ENCODE measurements at regions not wholly inside any gene's neighbourhood (a gene's known extent, or its start where the extent isn't known, plus 50 kb on each side); places are given as distances from the start of the nearest gene placed in this dataset.
A peak's percentile ranks its signal among the peaks of the same experiment; 100 is the strongest.
"Not testable (repeated sequence)": the region's sequence is repeated elsewhere in the genome, so short reads cannot be mapped to it uniquely, and the experiment has no call there.

- Mint-ChIP-seq H3K36me3 (no peaks in the 10 kb centered on the region), H3K9me3 (no peaks in the 10 kb centered on the region), H3K4me3 (no peak overlapping the region), H3K27ac (no peak overlapping the region), H3K4me1 (no peaks in the 10 kb centered on the region), H3K27me3 (no peaks in the 10 kb centered on the region)
- ATAC-seq = no peak
These were observed 224.0 kb upstream of the CBLB start for GRCh38 chr3:106092792-106093191.

- Mint-ChIP-seq H3K27me3 (no peaks in the 10 kb centered on the region), H3K4me3 (no peak overlapping the region), H3K36me3 (no peaks in the 10 kb centered on the region), H3K4me1 (no peaks in the 10 kb centered on the region), H3K9me3 (no peaks in the 10 kb centered on the region), H3K27ac (no peak overlapping the region)
- ATAC-seq = no peak
These were observed 224.8 kb upstream of the CBLB start for GRCh38 chr3:106093616-106094015.

- Mint-ChIP-seq H3K4me3 (no peak overlapping the region), H3K9me3 (peaks cover 11% of the 10 kb centered on the region), H3K36me3 (peaks cover 18% of the 10 kb centered on the region), H3K27ac (no peak overlapping the region), H3K27me3 (no peaks in the 10 kb centered on the region), H3K4me1 (no peaks in the 10 kb centered on the region)
- ATAC-seq = no peak
These were observed 229.1 kb upstream of the CBLB start for GRCh38 chr3:106097817-106098435.

GRCh38 chr3:106103383-106103782 is 234.6 kb upstream of the CBLB start:
- Mint-ChIP-seq H3K36me3 (peaks cover 18% of the 10 kb centered on the region), H3K4me3 (no peak overlapping the region), H3K27ac (no peak overlapping the region), H3K4me1 (no peaks in the 10 kb centered on the region), H3K27me3 (no peaks in the 10 kb centered on the region), H3K9me3 (peaks cover 11% of the 10 kb centered on the region)
- ATAC-seq = no peak

GRCh38 chr3:106104078-106104477 is 235.3 kb upstream of the CBLB start:
- Mint-ChIP-seq H3K27me3 (no peaks in the 10 kb centered on the region), H3K9me3 (peaks cover 11% of the 10 kb centered on the region), H3K27ac (no peak overlapping the region), H3K36me3 (peaks cover 18% of the 10 kb centered on the region), H3K4me1 (no peaks in the 10 kb centered on the region), H3K4me3 (no peak overlapping the region)
- ATAC-seq = no peak

GRCh38 chr3:106108925-106109324 is 240.1 kb upstream of the CBLB start:
- no peaks in the 10 kb centered on the region for H3K9me3 Mint-ChIP-seq
- H3K36me3 Mint-ChIP-seq = no peaks in the 10 kb centered on the region
- H3K4me1 Mint-ChIP-seq = no peaks in the 10 kb centered on the region
- H3K4me3 Mint-ChIP-seq = no peak overlapping the region
- no peaks in the 10 kb centered on the region for H3K27me3 Mint-ChIP-seq
- H3K27ac Mint-ChIP-seq = no peak overlapping the region
- no peak for ATAC-seq

- not testable (repeated sequence) for H3K4me1 Mint-ChIP-seq, H3K9me3 Mint-ChIP-seq, H3K36me3 Mint-ChIP-seq, H3K4me3 Mint-ChIP-seq, H3K27me3 Mint-ChIP-seq, ATAC-seq, H3K27ac Mint-ChIP-seq
These were observed 243.7 kb upstream of the CBLB start for GRCh38 chr3:106112561-106112960.

- no peaks in the 10 kb centered on the region for H3K9me3 Mint-ChIP-seq
- H3K27me3 Mint-ChIP-seq = no peaks in the 10 kb centered on the region
- no peak overlapping the region for H3K4me3 Mint-ChIP-seq
- H3K27ac Mint-ChIP-seq = no peak overlapping the region
- H3K36me3 Mint-ChIP-seq = no peaks in the 10 kb centered on the region
- H3K4me1 Mint-ChIP-seq = no peaks in the 10 kb centered on the region
- ATAC-seq = no peak
These were observed 244.9 kb upstream of the CBLB start for GRCh38 chr3:106113747-106114146.

GRCh38 chr3:106114220-106114619 is 245.4 kb upstream of the CBLB start:
- Mint-ChIP-seq H3K27ac (no peak overlapping the region), H3K4me1 (peaks cover 4% of the 10 kb centered on the region)

GRCh38 chr3:106114848-106115247 is 246.0 kb upstream of the CBLB start:
- Mint-ChIP-seq H3K27me3 (no peaks in the 10 kb centered on the region), H3K9me3 (no peaks in the 10 kb centered on the region), H3K4me3 (no peak overlapping the region), H3K27ac (no peak overlapping the region), H3K4me1 (peaks cover 10% of the 10 kb centered on the region), H3K36me3 (no peaks in the 10 kb centered on the region)
- ATAC-seq = no peak

More at GRCh38 chr3:106114220-106114619, 245.4 kb upstream of the CBLB start:
- H3K9me3 Mint-ChIP-seq = no peaks in the 10 kb centered on the region
- H3K36me3 Mint-ChIP-seq = no peaks in the 10 kb centered on the region
- ATAC-seq = no peak
- H3K27me3 Mint-ChIP-seq = no peaks in the 10 kb centered on the region
- H3K4me3 Mint-ChIP-seq = no peak overlapping the region

GRCh38 chr3:106115557-106115956 is 246.7 kb upstream of the CBLB start:
- no peak for ATAC-seq
- Mint-ChIP-seq H3K4me1 (peaks cover 17% of the 10 kb centered on the region), H3K9me3 (no peaks in the 10 kb centered on the region), H3K4me3 (no peak overlapping the region), H3K27me3 (no peaks in the 10 kb centered on the region), H3K36me3 (no peaks in the 10 kb centered on the region), H3K27ac (no peak overlapping the region)

- Mint-ChIP-seq H3K4me3 (no peak overlapping the region), H3K27me3 (no peaks in the 10 kb centered on the region), H3K27ac (no peak overlapping the region), H3K9me3 (no peaks in the 10 kb centered on the region), H3K36me3 (no peaks in the 10 kb centered on the region), H3K4me1 (peaks cover 22% of the 10 kb centered on the region)
- no peak for ATAC-seq
These were observed 248.1 kb upstream of the CBLB start for GRCh38 chr3:106116733-106117489.

GRCh38 chr3:106117490-106117858 is 248.7 kb upstream of the CBLB start:
- Mint-ChIP-seq H3K27ac (no peak overlapping the region), H3K4me1 (peaks cover 22% of the 10 kb centered on the region), H3K36me3 (no peaks in the 10 kb centered on the region), H3K4me3 (no peak overlapping the region), H3K9me3 (no peaks in the 10 kb centered on the region), H3K27me3 (no peaks in the 10 kb centered on the region)
- ATAC-seq = no peak

GRCh38 chr3:106119614-106120082 is 250.8 kb upstream of the CBLB start:
- peak; percentile 85 for ATAC-seq
- Mint-ChIP-seq H3K36me3 (no peaks in the 10 kb centered on the region), H3K9me3 (no peaks in the 10 kb centered on the region), H3K27ac (peak overlapping the region; percentile 75), H3K4me1 (peaks cover 22% of the 10 kb centered on the region), H3K4me3 (no peak overlapping the region), H3K27me3 (no peaks in the 10 kb centered on the region)

- H3K4me1 Mint-ChIP-seq = peaks cover 22% of the 10 kb centered on the region
- peak overlapping the region; percentile 75 for H3K27ac Mint-ChIP-seq
- no peaks in the 10 kb centered on the region for H3K9me3 Mint-ChIP-seq
- no peaks in the 10 kb centered on the region for H3K27me3 Mint-ChIP-seq
- no peak overlapping the region for H3K4me3 Mint-ChIP-seq
- no peaks in the 10 kb centered on the region for H3K36me3 Mint-ChIP-seq
- no peak for ATAC-seq
These were observed 251.5 kb upstream of the CBLB start for GRCh38 chr3:106120356-106120755.
